ENCODE measurements at regions not wholly inside any gene's neighbourhood (a gene's known extent, or its start where the extent isn't known, plus 50 kb on each side); places are given as distances from the start of the nearest gene placed in this dataset.

DNA sequence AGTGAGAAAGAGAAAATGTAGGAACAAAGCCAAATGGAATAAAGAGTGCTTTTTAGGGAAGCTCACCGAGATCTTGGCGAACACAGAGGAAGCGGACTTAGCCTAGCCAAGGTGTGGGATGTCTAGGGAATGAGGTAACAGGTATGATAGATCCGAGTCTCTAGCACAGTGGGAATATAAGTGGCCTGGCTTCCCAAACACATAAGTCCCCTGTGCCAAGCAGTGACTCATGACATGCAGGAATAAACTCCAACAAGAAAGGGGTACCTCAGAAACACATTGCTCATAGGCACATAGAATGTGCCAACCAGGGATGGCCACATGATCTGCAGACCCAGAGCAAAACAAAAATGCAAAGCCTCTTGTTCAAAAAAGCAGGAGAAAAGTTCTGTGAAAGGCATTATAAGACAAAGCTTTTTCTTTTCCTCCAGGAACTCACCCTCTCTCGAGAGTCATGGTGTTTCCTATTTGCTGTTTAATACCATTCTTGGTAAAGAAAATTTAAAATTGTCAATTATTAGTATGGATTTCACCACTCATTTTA, 542.5 kb downstream of the GATA3 start:
- TF ChIP-seq, protein P1, sequence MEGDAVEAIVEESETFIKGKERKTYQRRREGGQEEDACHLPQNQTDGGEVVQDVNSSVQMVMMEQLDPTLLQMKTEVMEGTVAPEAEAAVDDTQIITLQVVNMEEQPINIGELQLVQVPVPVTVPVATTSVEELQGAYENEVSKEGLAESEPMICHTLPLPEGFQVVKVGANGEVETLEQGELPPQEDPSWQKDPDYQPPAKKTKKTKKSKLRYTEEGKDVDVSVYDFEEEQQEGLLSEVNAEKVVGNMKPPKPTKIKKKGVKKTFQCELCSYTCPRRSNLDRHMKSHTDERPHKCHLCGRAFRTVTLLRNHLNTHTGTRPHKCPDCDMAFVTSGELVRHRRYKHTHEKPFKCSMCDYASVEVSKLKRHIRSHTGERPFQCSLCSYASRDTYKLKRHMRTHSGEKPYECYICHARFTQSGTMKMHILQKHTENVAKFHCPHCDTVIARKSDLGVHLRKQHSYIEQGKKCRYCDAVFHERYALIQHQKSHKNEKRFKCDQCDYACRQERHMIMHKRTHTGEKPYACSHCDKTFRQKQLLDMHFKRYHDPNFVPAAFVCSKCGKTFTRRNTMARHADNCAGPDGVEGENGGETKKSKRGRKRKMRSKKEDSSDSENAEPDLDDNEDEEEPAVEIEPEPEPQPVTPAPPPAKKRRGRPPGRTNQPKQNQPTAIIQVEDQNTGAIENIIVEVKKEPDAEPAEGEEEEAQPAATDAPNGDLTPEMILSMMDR (IDR thresholded peaks at IDR 0.05), result no peak
- TF ChIP-seq POLR2A (IDR thresholded peaks at IDR 0.05) (no peak), EP300 (IDR thresholded peaks at IDR 0.05) (no peak)
